ENCODE measurements at regions not wholly inside any gene's neighbourhood (a gene's known extent, or its start where the extent isn't known, plus 50 kb on each side); places are given as distances from the start of the nearest gene placed in this dataset.

DNA sequence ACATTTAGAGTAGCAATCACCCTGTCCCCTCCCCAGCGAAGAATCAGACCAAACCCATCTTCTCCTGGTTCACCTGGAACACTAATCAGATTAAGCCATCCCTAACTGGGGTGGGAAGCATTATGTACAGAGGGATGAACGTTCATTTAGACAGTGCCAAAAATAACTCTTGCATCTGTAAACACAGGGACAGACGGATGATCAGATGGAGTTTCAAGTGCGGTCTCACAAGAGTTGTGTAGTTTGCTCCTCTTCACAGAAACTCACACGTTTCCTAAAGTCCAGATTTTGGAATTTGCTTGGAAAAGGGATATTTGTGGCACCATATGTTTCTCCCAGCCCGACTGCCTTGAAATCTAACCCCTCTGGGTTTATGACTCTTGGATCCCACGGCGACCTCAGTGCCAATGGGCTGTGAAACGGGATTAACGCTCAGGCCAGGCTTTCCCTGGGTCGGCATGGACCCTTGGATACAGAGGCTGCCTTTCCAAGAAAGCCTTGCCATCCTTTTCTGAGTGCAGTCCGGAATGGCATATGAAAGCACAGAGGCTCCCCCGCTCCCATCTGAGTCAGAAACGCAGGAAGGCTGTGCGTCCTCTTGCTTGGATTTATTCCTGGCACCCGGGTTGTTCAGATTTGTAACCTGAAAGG is 293.2 kb upstream of the HABP2 start:
- TF ChIP-seq, protein P1, sequence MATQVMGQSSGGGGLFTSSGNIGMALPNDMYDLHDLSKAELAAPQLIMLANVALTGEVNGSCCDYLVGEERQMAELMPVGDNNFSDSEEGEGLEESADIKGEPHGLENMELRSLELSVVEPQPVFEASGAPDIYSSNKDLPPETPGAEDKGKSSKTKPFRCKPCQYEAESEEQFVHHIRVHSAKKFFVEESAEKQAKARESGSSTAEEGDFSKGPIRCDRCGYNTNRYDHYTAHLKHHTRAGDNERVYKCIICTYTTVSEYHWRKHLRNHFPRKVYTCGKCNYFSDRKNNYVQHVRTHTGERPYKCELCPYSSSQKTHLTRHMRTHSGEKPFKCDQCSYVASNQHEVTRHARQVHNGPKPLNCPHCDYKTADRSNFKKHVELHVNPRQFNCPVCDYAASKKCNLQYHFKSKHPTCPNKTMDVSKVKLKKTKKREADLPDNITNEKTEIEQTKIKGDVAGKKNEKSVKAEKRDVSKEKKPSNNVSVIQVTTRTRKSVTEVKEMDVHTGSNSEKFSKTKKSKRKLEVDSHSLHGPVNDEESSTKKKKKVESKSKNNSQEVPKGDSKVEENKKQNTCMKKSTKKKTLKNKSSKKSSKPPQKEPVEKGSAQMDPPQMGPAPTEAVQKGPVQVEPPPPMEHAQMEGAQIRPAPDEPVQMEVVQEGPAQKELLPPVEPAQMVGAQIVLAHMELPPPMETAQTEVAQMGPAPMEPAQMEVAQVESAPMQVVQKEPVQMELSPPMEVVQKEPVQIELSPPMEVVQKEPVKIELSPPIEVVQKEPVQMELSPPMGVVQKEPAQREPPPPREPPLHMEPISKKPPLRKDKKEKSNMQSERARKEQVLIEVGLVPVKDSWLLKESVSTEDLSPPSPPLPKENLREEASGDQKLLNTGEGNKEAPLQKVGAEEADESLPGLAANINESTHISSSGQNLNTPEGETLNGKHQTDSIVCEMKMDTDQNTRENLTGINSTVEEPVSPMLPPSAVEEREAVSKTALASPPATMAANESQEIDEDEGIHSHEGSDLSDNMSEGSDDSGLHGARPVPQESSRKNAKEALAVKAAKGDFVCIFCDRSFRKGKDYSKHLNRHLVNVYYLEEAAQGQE (IDR thresholded peaks at IDR 0.05; ENCODE audit: insufficient read depth in 1 of 2, low read depth in 2 of 2, low read length in 2 of 2), result no peak
- TF ChIP-seq TAF1 (IDR thresholded peaks at IDR 0.05; ENCODE audit: borderline replicate concordance, insufficient read depth, low read length) (no peak), FOXP2 (optimal IDR thresholded peaks at IDR 0.05; ENCODE audit: borderline replicate concordance, extremely low read depth, extremely low read length, insufficient read depth) (no peak), SIN3A (IDR thresholded peaks at IDR 0.05; ENCODE audit: borderline replicate concordance, insufficient read depth, low read length) (no peak)

DNA sequence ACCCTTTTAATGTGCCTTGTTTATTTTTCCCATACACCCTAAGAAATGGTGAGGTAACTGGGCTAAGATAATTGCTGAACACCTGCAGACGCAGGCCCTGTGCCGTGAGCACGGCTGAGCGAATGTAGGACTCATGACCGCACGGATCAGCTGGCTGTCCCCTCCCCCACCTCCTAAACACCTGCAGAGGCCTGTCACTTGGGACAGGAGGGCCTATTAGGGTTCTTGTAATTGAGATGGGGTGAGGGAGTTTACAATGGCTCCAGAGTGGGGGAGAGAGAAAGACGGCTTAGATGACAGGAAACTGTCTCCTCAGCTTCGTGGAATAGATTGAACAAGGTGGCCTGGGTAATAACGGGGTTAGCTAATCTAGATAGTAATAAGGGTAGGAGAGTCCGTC is 291.7 kb upstream of the HABP2 start:
- TF ChIP-seq POLR2AphosphoS5 (IDR thresholded peaks at IDR 0.05; ENCODE audit: low read depth, low read length) (no peak), TAF1 (IDR thresholded peaks at IDR 0.05; ENCODE audit: borderline replicate concordance, insufficient read depth, low read length) (no peak), FOXP2 (optimal IDR thresholded peaks at IDR 0.05; ENCODE audit: borderline replicate concordance, extremely low read depth, extremely low read length, insufficient read depth) (no peak), SIN3A (IDR thresholded peaks at IDR 0.05; ENCODE audit: borderline replicate concordance, insufficient read depth, low read length) (no peak)
- TF ChIP-seq, protein P1 (IDR thresholded peaks at IDR 0.05; ENCODE audit: insufficient read depth in 1 of 2, low read depth in 2 of 2, low read length in 2 of 2), result no peak

DNA sequence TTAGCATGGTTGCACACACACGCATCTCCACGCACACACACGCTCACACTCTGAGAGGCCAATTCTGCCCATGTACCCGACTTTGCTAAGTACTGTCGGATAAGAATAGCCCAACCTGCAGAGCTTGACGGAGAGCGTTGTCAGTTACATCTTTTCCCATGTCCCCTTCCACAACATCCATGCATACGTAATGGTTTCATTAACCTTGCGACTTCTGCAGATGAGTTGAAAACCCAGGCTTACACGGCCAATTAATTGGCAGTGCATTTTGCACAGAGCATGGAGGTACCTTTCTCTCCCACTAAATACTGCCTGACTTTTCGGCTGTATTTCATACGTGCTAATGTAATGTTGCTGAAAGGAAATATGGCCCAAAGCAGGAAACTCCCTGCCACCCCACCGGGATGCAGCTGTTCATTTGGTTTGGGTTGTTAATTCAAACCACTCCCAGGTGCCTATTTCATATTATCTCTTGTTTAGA is 291.2 kb upstream of the HABP2 start:
- TF ChIP-seq, protein P1 (IDR thresholded peaks at IDR 0.05; ENCODE audit: insufficient read depth in 1 of 2, low read depth in 2 of 2, low read length in 2 of 2), result no peak
- no peak for TF ChIP-seq SIN3A (IDR thresholded peaks at IDR 0.05; ENCODE audit: borderline replicate concordance, insufficient read depth, low read length)
- no peak for TF ChIP-seq POLR2AphosphoS5 (IDR thresholded peaks at IDR 0.05; ENCODE audit: low read depth, low read length)
- no peak for TF ChIP-seq FOXP2 (optimal IDR thresholded peaks at IDR 0.05; ENCODE audit: borderline replicate concordance, extremely low read depth, extremely low read length, insufficient read depth)
- no peak for TF ChIP-seq TAF1 (IDR thresholded peaks at IDR 0.05; ENCODE audit: borderline replicate concordance, insufficient read depth, low read length)

DNA sequence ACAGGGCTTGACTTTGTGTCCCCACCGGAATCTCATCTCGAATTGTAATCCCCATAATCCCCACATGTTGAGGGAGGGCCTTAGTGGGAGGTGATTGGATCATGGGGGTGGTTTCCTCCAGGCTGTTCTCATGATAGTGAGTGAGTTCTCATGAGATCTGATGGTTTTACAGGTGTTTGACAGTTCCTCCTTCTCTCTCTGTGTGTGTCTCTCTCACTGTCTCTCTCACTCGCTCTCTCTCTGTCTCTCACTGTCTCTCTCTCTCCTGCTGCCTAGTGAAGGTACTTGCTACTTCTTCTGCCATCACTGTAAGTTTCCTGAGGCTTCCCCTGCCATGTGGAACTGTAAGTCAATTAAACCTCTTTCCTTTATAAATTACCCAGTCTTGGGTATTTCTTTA is 289.8 kb upstream of the HABP2 start:
- TF ChIP-seq TAF1 (IDR thresholded peaks at IDR 0.05; ENCODE audit: borderline replicate concordance, insufficient read depth, low read length) (no peak), SIN3A (IDR thresholded peaks at IDR 0.05; ENCODE audit: borderline replicate concordance, insufficient read depth, low read length) (no peak), FOXP2 (optimal IDR thresholded peaks at IDR 0.05; ENCODE audit: borderline replicate concordance, extremely low read depth, extremely low read length, insufficient read depth) (no peak), POLR2AphosphoS5 (IDR thresholded peaks at IDR 0.05; ENCODE audit: low read depth, low read length) (no peak)
- TF ChIP-seq, protein P1 (IDR thresholded peaks at IDR 0.05; ENCODE audit: insufficient read depth in 1 of 2, low read depth in 2 of 2, low read length in 2 of 2), result no peak

Data from PFSK-1 (cell line).